Naive B cell (primary cell): ENCODE measurements at regions not wholly inside any gene's neighbourhood (a gene's known extent, or its start where the extent isn't known, plus 50 kb on each side); places are given as distances from the start of the nearest gene placed in this dataset.

ENCODE experiments used
- ATAC-seq, 2 donors: fragments of 150-1000 bp; cut with Tn5 transposase; 2 replicates each; pipeline ENCODE4 v1.10.0; 2021; ENCODE audit warnings: low read depth in 2 of 2, mild to moderate bottlenecking in 2 of 2, moderate library complexity in 2 of 2
- DNase-seq: peaks from one replicate; pipeline ENCODE4 v3.0.0; 2022
- H3K27ac Mint-ChIP-seq, 6 donors: one replicate each; pipeline ENCODE4 v1.8.0; 2020 to 2022; ENCODE audit warnings: mild to moderate bottlenecking in 6 of 6, mixed read lengths in 6 of 6, moderate library complexity in 5 of 6, inconsistent platforms in 2 of 6
- H3K27me3 Mint-ChIP-seq, 3 donors: one replicate each; pipeline ENCODE4 v1.8.0; 2021 to 2022; ENCODE audit warnings: mixed read lengths in 3 of 3, mild to moderate bottlenecking in 1 of 3
- H3K36me3 Mint-ChIP-seq, 2 donors: one replicate each; pipeline ENCODE4 v1.8.0; 2020 to 2022; ENCODE audit warnings: mixed read lengths in 2 of 2, inconsistent platforms in 1 of 2, mild to moderate bottlenecking in 1 of 2
- H3K4me1 Mint-ChIP-seq, 3 donors: one replicate each; pipeline ENCODE4 v1.8.0; 2020 to 2022; ENCODE audit warnings: mixed read lengths in 3 of 3, inconsistent platforms in 1 of 3, mild to moderate bottlenecking in 1 of 3, moderate library complexity in 1 of 3
- H3K4me3 Mint-ChIP-seq, 8 donors: one replicate each; pipeline ENCODE4 v1.8.0; 2020 to 2022; ENCODE audit warnings: mild to moderate bottlenecking in 8 of 8, mixed read lengths in 8 of 8, moderate library complexity in 8 of 8, inconsistent platforms in 2 of 8
- H3K9me3 Mint-ChIP-seq, 7 donors: one replicate each; pipeline ENCODE4 v1.8.0; 2020 to 2022; ENCODE audit warnings: mixed read lengths in 7 of 7, mild to moderate bottlenecking in 5 of 7, inconsistent platforms in 2 of 7, moderate library complexity in 1 of 7

- ATAC-seq (no peak), DNase-seq (no peak)
- Mint-ChIP-seq H3K36me3 (no peaks in the 10 kb centered on the region), H3K4me1 (no peaks in the 10 kb centered on the region), H3K4me3 (no peak overlapping the region), H3K27ac (no peak overlapping the region), H3K27me3 (peaks cover 0 to 3% (median 0%) of the 10 kb centered on the region in 3 donors), H3K9me3 (no peaks in the 10 kb centered on the region)
Observed at GRCh38 chr13:34247596-34247995, 429.6 kb downstream of the RFC3 start.

GRCh38 chr13:34249546-34250039 lies 431.6 kb downstream of the RFC3 start:
- Mint-ChIP-seq H3K4me3 (no peak overlapping the region), H3K27me3 (no peaks in the 10 kb centered on the region), H3K27ac (no peak overlapping the region), H3K9me3 (peaks cover 0 to 4% (median 0%) of the 10 kb centered on the region in 7 donors), H3K4me1 (no peaks in the 10 kb centered on the region), H3K36me3 (no peaks in the 10 kb centered on the region)
- ATAC-seq (no peak), DNase-seq (no peak)

GRCh38 chr13:34250151-34250670 lies 432.3 kb downstream of the RFC3 start:
- Mint-ChIP-seq H3K27ac (no peak overlapping the region), H3K36me3 (no peaks in the 10 kb centered on the region), H3K4me3 (no peak overlapping the region), H3K9me3 (peaks cover 0 to 4% (median 0%) of the 10 kb centered on the region in 7 donors), H3K27me3 (no peaks in the 10 kb centered on the region), H3K4me1 (no peaks in the 10 kb centered on the region)
- DNase-seq (no peak), ATAC-seq (no peak)

- no peak for ATAC-seq
- Mint-ChIP-seq H3K27ac (no peak overlapping the region), H3K4me1 (peaks cover 21 to 29% (median 25%) of the 10 kb centered on the region in 3 donors), H3K27me3 (peaks cover 0 to 6% (median 0%) of the 10 kb centered on the region in 3 donors), H3K36me3 (no peaks in the 10 kb centered on the region), H3K9me3 (peaks cover 0 to 4% (median 0%) of the 10 kb centered on the region in 7 donors), H3K4me3 (no peak overlapping the region)
- DNase-seq: no peak
Observed at GRCh38 chr13:34254366-34254765, 436.4 kb downstream of the RFC3 start.

GRCh38 chr13:34255711-34256110 lies 437.8 kb downstream of the RFC3 start:
- Mint-ChIP-seq H3K4me1 (peaks cover 21 to 31% (median 29%) of the 10 kb centered on the region in 3 donors), H3K4me3 (no peak overlapping the region), H3K9me3 (peaks cover 0 to 8% (median 0%) of the 10 kb centered on the region in 7 donors), H3K27ac (peak overlapping the region in 1 of 6 donors; percentile 3), H3K36me3 (no peaks in the 10 kb centered on the region), H3K27me3 (peaks cover 0 to 6% (median 0%) of the 10 kb centered on the region in 3 donors)
- DNase-seq (no peak), ATAC-seq (peak in 1 of 2 donors; percentile 14)

- Mint-ChIP-seq H3K27me3 (peaks cover 0 to 6% (median 0%) of the 10 kb centered on the region in 3 donors), H3K4me1 (peaks cover 21 to 31% (median 29%) of the 10 kb centered on the region in 3 donors), H3K27ac (peak overlapping the region in 3 of 6 donors; percentile 3 to 59 (median 6)), H3K36me3 (no peaks in the 10 kb centered on the region), H3K4me3 (peak overlapping the region in 2 of 8 donors; percentile 13 to 60), H3K9me3 (peaks cover 0 to 8% (median 0%) of the 10 kb centered on the region in 7 donors)
- ATAC-seq (peak; percentile 46 to 67), DNase-seq (peak; percentile 35)
Observed at GRCh38 chr13:34256236-34256635, 438.3 kb downstream of the RFC3 start.

GRCh38 chr13:34257966-34258365 lies 440.0 kb downstream of the RFC3 start:
- H3K4me3 Mint-ChIP-seq: peak overlapping the region in 4 of 8 donors; percentile 32 to 48 (median 44)
- H3K27me3 Mint-ChIP-seq: peaks cover 0 to 6% (median 0%) of the 10 kb centered on the region in 3 donors
- peak; percentile 64 to 77 for ATAC-seq
- peaks cover 21 to 31% (median 29%) of the 10 kb centered on the region in 3 donors for H3K4me1 Mint-ChIP-seq
- no peaks in the 10 kb centered on the region for H3K36me3 Mint-ChIP-seq
- H3K27ac Mint-ChIP-seq: peak overlapping the region in 1 of 6 donors; percentile 75
- peaks cover 0 to 8% (median 0%) of the 10 kb centered on the region in 7 donors for H3K9me3 Mint-ChIP-seq
- DNase-seq: peak; percentile 16

- Mint-ChIP-seq H3K4me3 (peak overlapping the region in 4 of 8 donors; percentile 5 to 44 (median 35)), H3K36me3 (no peaks in the 10 kb centered on the region)
- ATAC-seq: no peak
Observed at GRCh38 chr13:34258646-34259386, 440.9 kb downstream of the RFC3 start.

GRCh38 chr13:34263681-34264080 lies 445.7 kb downstream of the RFC3 start:
- peaks cover 0 to 4% (median 0%) of the 10 kb centered on the region in 7 donors for H3K9me3 Mint-ChIP-seq
- DNase-seq (no peak), ATAC-seq (no peak)

More at GRCh38 chr13:34258646-34259386, 440.9 kb downstream of the RFC3 start:
- Mint-ChIP-seq H3K27me3 (peaks cover 0 to 6% (median 0%) of the 10 kb centered on the region in 3 donors), H3K27ac (peak overlapping the region in 2 of 6 donors; percentile 22 to 44), H3K9me3 (peaks cover 0 to 8% (median 0%) of the 10 kb centered on the region in 7 donors), H3K4me1 (peaks cover 21 to 31% (median 29%) of the 10 kb centered on the region in 3 donors)
- DNase-seq: no peak

GRCh38 chr13:34265046-34265679 lies 447.2 kb downstream of the RFC3 start:
- DNase-seq (no peak), ATAC-seq (no peak)
- H3K36me3 Mint-ChIP-seq: no peaks in the 10 kb centered on the region
- no peak overlapping the region for H3K4me3 Mint-ChIP-seq
- peaks cover 0 to 1% (median 0%) of the 10 kb centered on the region in 7 donors for H3K9me3 Mint-ChIP-seq
- no peaks in the 10 kb centered on the region for H3K4me1 Mint-ChIP-seq
- no peak overlapping the region for H3K27ac Mint-ChIP-seq
- no peaks in the 10 kb centered on the region for H3K27me3 Mint-ChIP-seq

More at GRCh38 chr13:34263681-34264080, 445.7 kb downstream of the RFC3 start:
- Mint-ChIP-seq H3K4me1 (peaks cover 3 to 12% (median 3%) of the 10 kb centered on the region in 3 donors), H3K4me3 (no peak overlapping the region), H3K27me3 (no peaks in the 10 kb centered on the region), H3K27ac (no peak overlapping the region), H3K36me3 (no peaks in the 10 kb centered on the region)

- no peak overlapping the region for H3K4me3 Mint-ChIP-seq
- H3K36me3 Mint-ChIP-seq: no peaks in the 10 kb centered on the region
- no peak overlapping the region for H3K27ac Mint-ChIP-seq
- peaks cover 2 to 27% (median 4%) of the 10 kb centered on the region in 7 donors for H3K9me3 Mint-ChIP-seq
- peaks cover 0 to 15% (median 2%) of the 10 kb centered on the region in 3 donors for H3K27me3 Mint-ChIP-seq
- H3K4me1 Mint-ChIP-seq: no peaks in the 10 kb centered on the region
- no peak for ATAC-seq
- DNase-seq: no peak
Observed at GRCh38 chr13:34276764-34277163, 458.8 kb downstream of the RFC3 start.

GRCh38 chr13:34277936-34278335 lies 460.0 kb downstream of the RFC3 start:
- H3K27me3 Mint-ChIP-seq: peaks cover 0 to 9% (median 7%) of the 10 kb centered on the region in 3 donors
- no peak overlapping the region for H3K27ac Mint-ChIP-seq
- ATAC-seq: no peak
- H3K36me3 Mint-ChIP-seq: no peaks in the 10 kb centered on the region
- no peak for DNase-seq
- peaks cover 2 to 37% (median 8%) of the 10 kb centered on the region in 7 donors for H3K9me3 Mint-ChIP-seq
- no peaks in the 10 kb centered on the region for H3K4me1 Mint-ChIP-seq
- H3K4me3 Mint-ChIP-seq: no peak overlapping the region

- no peak overlapping the region for H3K27ac Mint-ChIP-seq
- DNase-seq: no peak
- ATAC-seq: no peak
- no peak overlapping the region for H3K4me3 Mint-ChIP-seq
- no peaks in the 10 kb centered on the region for H3K4me1 Mint-ChIP-seq
- H3K27me3 Mint-ChIP-seq: peaks cover 0 to 7% (median 5%) of the 10 kb centered on the region in 3 donors
- H3K36me3 Mint-ChIP-seq: peaks cover 0 to 3% of the 10 kb centered on the region in 2 donors
- peaks cover 4 to 46% (median 11%) of the 10 kb centered on the region in 7 donors for H3K9me3 Mint-ChIP-seq
Observed at GRCh38 chr13:34278780-34279179, 460.8 kb downstream of the RFC3 start.
